H9 (cell line): ENCODE measurements at regions not wholly inside any gene's neighbourhood (a gene's known extent, or its start where the extent isn't known, plus 50 kb on each side); places are given as distances from the start of the nearest gene placed in this dataset.

Source experiments
- DNase-seq: peaks from one replicate; pipeline ENCODE4 v3.0.0-alpha.2; 2017
- H2AFZ ChIP-seq: one replicate; pipeline ENCODE4 v1.6.1; 2013; ENCODE audit warnings: mild to moderate bottlenecking, low read length, control low read depth, moderate library complexity
- H2AK5ac ChIP-seq: 2 replicates; pipeline ENCODE4 v1.6.1; 2013; ENCODE audit warnings: low read length, control low read depth, mixed read lengths; ENCODE audit not compliant: insufficient read length
- H2BK120ac ChIP-seq: one replicate; pipeline ENCODE4 v1.6.1; 2013; ENCODE audit warnings: low read depth, mild to moderate bottlenecking, low read length, control low read depth, inconsistent platforms; ENCODE audit not compliant: poor library complexity, severe bottlenecking
- H2BK12ac ChIP-seq: 2 replicates; pipeline ENCODE4 v1.6.1; 2013; ENCODE audit warnings: low read length, control low read depth, mixed read lengths, low read depth; ENCODE audit not compliant: insufficient read length
- H2BK15ac ChIP-seq: 2 replicates; pipeline ENCODE4 v1.6.1; 2013; ENCODE audit warnings: low read depth, low read length, control low read depth
- H2BK20ac ChIP-seq: one replicate; pipeline ENCODE4 v1.6.1; 2013; ENCODE audit warnings: low read depth, mild to moderate bottlenecking, low read length, control low read depth, inconsistent platforms; ENCODE audit not compliant: poor library complexity, severe bottlenecking
- H2BK5ac ChIP-seq: 2 replicates; pipeline ENCODE4 v1.6.1; 2013; ENCODE audit warnings: low read length, control low read depth, mixed read lengths; ENCODE audit not compliant: insufficient read length
- H3K14ac ChIP-seq: 2 replicates; pipeline ENCODE4 v1.6.1; 2013; ENCODE audit warnings: low read length, control low read depth; ENCODE audit not compliant: insufficient read depth
- H3K18ac ChIP-seq: 2 replicates; pipeline ENCODE4 v1.6.1; 2013; ENCODE audit warnings: low read depth, mild to moderate bottlenecking, mixed read lengths, low read length, control low read depth; ENCODE audit not compliant: insufficient read length
- H3K23ac ChIP-seq: 2 replicates; pipeline ENCODE4 v1.6.1; 2013; ENCODE audit warnings: low read length, control low read depth, mixed read lengths, low read depth; ENCODE audit not compliant: insufficient read length
- H3K23me2 ChIP-seq: 2 replicates; pipeline ENCODE4 v1.6.1; 2013; ENCODE audit warnings: low read depth, mild to moderate bottlenecking, mixed read lengths, low read length, control low read depth; ENCODE audit not compliant: insufficient read length, poor library complexity, severe bottlenecking
- H3K27ac ChIP-seq: 2 replicates; pipeline ENCODE4 v1.5.1; 2013; ENCODE audit warnings: low read length, control low read depth, mixed read lengths, low read depth; ENCODE audit not compliant: insufficient read length
- H3K27me3 ChIP-seq: 2 replicates; pipeline ENCODE4 v1.6.1; 2013; ENCODE audit warnings: low read length, control low read depth, inconsistent platforms; ENCODE audit not compliant: insufficient read depth
- H3K4ac ChIP-seq: 2 replicates; pipeline ENCODE4 v1.6.1; 2013; ENCODE audit warnings: low read depth, mild to moderate bottlenecking, control low read depth, inconsistent platforms, low read length, moderate library complexity
- H3K4me1 ChIP-seq: 2 replicates; pipeline ENCODE4 v1.6.1; 2013; ENCODE audit warnings: low read length, control low read depth, inconsistent platforms; ENCODE audit not compliant: insufficient read depth
- H3K4me2 ChIP-seq: 2 replicates; pipeline ENCODE4 v1.6.1; 2013; ENCODE audit warnings: low read length, control low read depth, mixed read lengths; ENCODE audit not compliant: insufficient read length, insufficient read depth
- H3K56ac ChIP-seq: 2 replicates; pipeline ENCODE4 v1.6.1; 2013; ENCODE audit warnings: low read depth, mild to moderate bottlenecking, mixed read lengths, low read length, control low read depth; ENCODE audit not compliant: insufficient read length
- H3K79me1 ChIP-seq: 2 replicates; pipeline ENCODE4 v1.6.1; 2013; ENCODE audit warnings: low read depth, mild to moderate bottlenecking, moderate library complexity, low read length, control low read depth, inconsistent platforms; ENCODE audit not compliant: insufficient read depth, poor library complexity, severe bottlenecking
- H3K79me2 ChIP-seq: 2 replicates; pipeline ENCODE4 v1.6.1; 2013; ENCODE audit warnings: low read length, control low read depth, inconsistent platforms; ENCODE audit not compliant: insufficient read depth
- H3K9ac ChIP-seq: 2 replicates; pipeline ENCODE4 v1.6.1; 2013; ENCODE audit warnings: low read length, control low read depth, mixed read lengths; ENCODE audit not compliant: insufficient read length; ENCODE audit errors: extremely low read depth
- H3K9me3 ChIP-seq: one replicate; pipeline ENCODE4 v1.6.1; 2013; ENCODE audit warnings: low read depth, low read length, inconsistent platforms; ENCODE audit not compliant: control insufficient read depth
- H3T11ph ChIP-seq: one replicate; pipeline ENCODE4 v1.6.1; 2013; ENCODE audit warnings: mild to moderate bottlenecking, low read length, control low read depth, inconsistent platforms
- H4K20me1 ChIP-seq: one replicate; pipeline ENCODE4 v1.6.1; 2013; ENCODE audit not compliant: control insufficient read depth, insufficient read length, insufficient read depth
- H4K5ac ChIP-seq: 2 replicates; pipeline ENCODE4 v1.6.1; 2013; ENCODE audit warnings: low read depth, mild to moderate bottlenecking, mixed read lengths, low read length, control low read depth; ENCODE audit not compliant: insufficient read length
- H4K8ac ChIP-seq: replicated peaks from 2 replicates; pipeline ENCODE4 v1.6.1; 2013; ENCODE audit warnings: low read length, control low read depth, mixed read lengths, low read depth; ENCODE audit not compliant: insufficient read length
- H4K91ac ChIP-seq: 2 replicates; pipeline ENCODE4 v1.6.1; 2013; ENCODE audit warnings: low read depth, mild to moderate bottlenecking, moderate library complexity, mixed read lengths, low read length, control low read depth; ENCODE audit not compliant: insufficient read length
- H3K27ac Mint-ChIP-seq, 3 experiments: 2 replicates in 2 of 3; 3 replicates in 1 of 3; pipeline ENCODE4 v1.8.0; 2020 to 2021; ENCODE audit warnings: mixed read lengths in 3 of 3, mild to moderate bottlenecking in 1 of 3, moderate library complexity in 1 of 3
- H3K27me3 Mint-ChIP-seq: 2 replicates; pipeline ENCODE4 v1.8.0; 2021; ENCODE audit warnings: low read depth, mild to moderate bottlenecking, moderate library complexity, mixed read lengths
- H3K36me3 Mint-ChIP-seq, 3 experiments: 2 replicates in 2 of 3; 3 replicates in 1 of 3; pipeline ENCODE4 v1.8.0; 2020 to 2021; ENCODE audit warnings: low read depth in 3 of 3, mixed read lengths in 3 of 3; ENCODE audit not compliant: insufficient read depth in 1 of 3
- H3K4me1 Mint-ChIP-seq, 2 experiments: 2 replicates each; pipeline ENCODE4 v1.8.0; 2020; ENCODE audit warnings: mixed read lengths in 2 of 2
- H3K4me3 Mint-ChIP-seq, 2 experiments: 2 replicates in 1 of 2; 3 replicates in 1 of 2; pipeline ENCODE4 v1.8.0; 2020 to 2021; ENCODE audit warnings: mild to moderate bottlenecking in 2 of 2, mixed read lengths in 2 of 2, moderate library complexity in 1 of 2
- H3K9me3 Mint-ChIP-seq, 2 experiments: 2 replicates in 1 of 2; 3 replicates in 1 of 2; pipeline ENCODE4 v1.8.0; 2020; ENCODE audit warnings: mild to moderate bottlenecking in 2 of 2, mixed read lengths in 2 of 2, moderate library complexity in 1 of 2
- whole genome bisulfite sequencing: extraction: QIAGEN DNeasy Blood & Tissue Kit; methylation state at CpG from one replicate; pipeline ENCODE4 v1.1.7; 2013; ENCODE audit warnings: missing lambda C conversion rate, low lambda C conversion rate, mixed read lengths; ENCODE audit not compliant: insufficient read length; ENCODE audit errors: extremely low coverage; 5-methylcytosine and 5-hydroxymethylcytosine counted together
- TF ChIP-seq, protein P1 (sequence below): fragments of 200-600 bp; sonication (generic); conservative IDR thresholded peaks from 3 replicates; pipeline ENCODE4 v1.8.0; 2021; ENCODE audit warnings: antibody characterized with exemption, mild to moderate bottlenecking

DNA sequence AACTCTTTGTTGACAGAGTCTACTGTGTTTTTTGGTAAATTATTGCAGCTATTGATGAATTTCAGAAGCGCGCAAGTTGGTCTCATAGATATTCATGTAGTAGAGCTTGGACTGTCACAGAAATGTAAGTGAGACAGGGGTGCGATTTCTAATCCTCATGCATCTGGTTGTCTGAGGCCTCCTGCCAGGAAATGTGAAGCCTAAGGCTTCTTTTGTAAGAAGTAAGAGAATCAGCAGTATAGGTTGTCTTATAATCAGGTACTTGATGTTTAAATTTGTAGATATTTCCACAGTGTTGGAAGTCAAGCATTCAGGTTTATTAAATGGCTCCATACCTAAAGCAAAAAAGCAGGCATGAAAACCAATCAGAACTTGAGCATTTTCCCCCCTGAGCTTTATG, 332.9 kb upstream of the FMN2 start:
- H3T11ph ChIP-seq = no peak overlapping the region
- no peaks in the 10 kb centered on the region for H3K79me2 ChIP-seq
- H4K20me1 ChIP-seq = no peaks in the 10 kb centered on the region
- H4K5ac ChIP-seq = no peak overlapping the region
- Mint-ChIP-seq H3K27ac (0 out of 7 replicates have a peak overlapping the region, but pooled peaks of 1 of the 3 experiments have one; percentile 47), H3K4me3 (no peak overlapping the region), H3K36me3 (no peaks in the 10 kb centered on the region), H3K4me1 (peaks cover 33 to 39% of the 10 kb centered on the region in 2 experiments), H3K27me3 (no peaks in the 10 kb centered on the region; the same call in 1 of the 2 replicates), H3K9me3 (no peaks in the 10 kb centered on the region; a peak in 1 of 5 replicates)
- no peak overlapping the region for H4K91ac ChIP-seq
- no peak overlapping the region for H2BK20ac ChIP-seq
- TF ChIP-seq, protein P1, sequence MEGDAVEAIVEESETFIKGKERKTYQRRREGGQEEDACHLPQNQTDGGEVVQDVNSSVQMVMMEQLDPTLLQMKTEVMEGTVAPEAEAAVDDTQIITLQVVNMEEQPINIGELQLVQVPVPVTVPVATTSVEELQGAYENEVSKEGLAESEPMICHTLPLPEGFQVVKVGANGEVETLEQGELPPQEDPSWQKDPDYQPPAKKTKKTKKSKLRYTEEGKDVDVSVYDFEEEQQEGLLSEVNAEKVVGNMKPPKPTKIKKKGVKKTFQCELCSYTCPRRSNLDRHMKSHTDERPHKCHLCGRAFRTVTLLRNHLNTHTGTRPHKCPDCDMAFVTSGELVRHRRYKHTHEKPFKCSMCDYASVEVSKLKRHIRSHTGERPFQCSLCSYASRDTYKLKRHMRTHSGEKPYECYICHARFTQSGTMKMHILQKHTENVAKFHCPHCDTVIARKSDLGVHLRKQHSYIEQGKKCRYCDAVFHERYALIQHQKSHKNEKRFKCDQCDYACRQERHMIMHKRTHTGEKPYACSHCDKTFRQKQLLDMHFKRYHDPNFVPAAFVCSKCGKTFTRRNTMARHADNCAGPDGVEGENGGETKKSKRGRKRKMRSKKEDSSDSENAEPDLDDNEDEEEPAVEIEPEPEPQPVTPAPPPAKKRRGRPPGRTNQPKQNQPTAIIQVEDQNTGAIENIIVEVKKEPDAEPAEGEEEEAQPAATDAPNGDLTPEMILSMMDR = no peak
- H3K27ac ChIP-seq = no peak overlapping the region
- no peak overlapping the region for H2AFZ ChIP-seq
- no peak overlapping the region for H2BK12ac ChIP-seq
- no peak overlapping the region for H3K23ac ChIP-seq
- no peak for DNase-seq
- WGBS = no CpG with 5 or more reads among the region's 3 CpGs
- no peak overlapping the region for H2BK120ac ChIP-seq
- H3K4ac ChIP-seq = no peak overlapping the region
- H3K18ac ChIP-seq = no peak overlapping the region
- H3K23me2 ChIP-seq = no peaks in the 10 kb centered on the region
- peaks cover 6% of the 10 kb centered on the region; the same call in 1 of the 2 replicates for H3K4me1 ChIP-seq
- H3K14ac ChIP-seq = no peak overlapping the region
- H3K79me1 ChIP-seq = no peaks in the 10 kb centered on the region
- H3K27me3 ChIP-seq = no peaks in the 10 kb centered on the region
- no peak overlapping the region for H2AK5ac ChIP-seq
- H3K56ac ChIP-seq = no peak overlapping the region
- H3K9ac ChIP-seq = no peak overlapping the region
- H3K9me3 ChIP-seq = no peaks in the 10 kb centered on the region
- no peak overlapping the region for H2BK15ac ChIP-seq
- H2BK5ac ChIP-seq = no peak overlapping the region
- no peak overlapping the region for H3K4me2 ChIP-seq
- H4K8ac ChIP-seq = no peak overlapping the region
